Activated naive CD8-positive, alpha-beta T cell treated with anti-CD3 and anti-CD28 coated beads, Interleukin-2, amount 10 ng/mL, durations not matched to agents 7 days and 5 days (primary cell): ENCODE measurements at regions not wholly inside any gene's neighbourhood (a gene's known extent, or its start where the extent isn't known, plus 50 kb on each side); places are given as distances from the start of the nearest gene placed in this dataset.
A peak's percentile ranks its signal among the peaks of the same experiment; 100 is the strongest.

ENCODE experiments used
- ATAC-seq: fragments of 150-1000 bp; cut with Tn5 transposase; one replicate; pipeline ENCODE4 v1.10.0; 2021; ENCODE audit warnings: low read depth, moderate library complexity
- POLR2A ChIA-PET: fragments of 350-600 bp; sonication (Branson Sonifier 250); formaldehyde crosslinking; loops from one replicate; lab custom pipeline; 2021; ENCODE audit warnings: antibody characterized with exemption; lab: Charles Lee
- DNase-seq: peaks from one replicate; pipeline ENCODE4 v3.0.0; 2021
- H3K27ac Mint-ChIP-seq: one replicate; pipeline ENCODE4 v1.8.0; 2022; ENCODE audit warnings: mild to moderate bottlenecking, mixed read lengths
- H3K27me3 Mint-ChIP-seq: one replicate; pipeline ENCODE4 v1.8.0; 2022; ENCODE audit warnings: mild to moderate bottlenecking, moderate library complexity, mixed read lengths
- H3K36me3 Mint-ChIP-seq: one replicate; pipeline ENCODE4 v1.8.0; 2021; ENCODE audit warnings: mild to moderate bottlenecking, mixed read lengths
- H3K4me1 Mint-ChIP-seq: one replicate; pipeline ENCODE4 v1.8.0; 2021; ENCODE audit warnings: mixed read lengths
- H3K4me3 Mint-ChIP-seq: one replicate; pipeline ENCODE4 v1.8.0; 2022; ENCODE audit warnings: mild to moderate bottlenecking, moderate library complexity, mixed read lengths
- H3K9me3 Mint-ChIP-seq: one replicate; pipeline ENCODE4 v1.8.0; 2021; ENCODE audit warnings: mixed read lengths

DNA sequence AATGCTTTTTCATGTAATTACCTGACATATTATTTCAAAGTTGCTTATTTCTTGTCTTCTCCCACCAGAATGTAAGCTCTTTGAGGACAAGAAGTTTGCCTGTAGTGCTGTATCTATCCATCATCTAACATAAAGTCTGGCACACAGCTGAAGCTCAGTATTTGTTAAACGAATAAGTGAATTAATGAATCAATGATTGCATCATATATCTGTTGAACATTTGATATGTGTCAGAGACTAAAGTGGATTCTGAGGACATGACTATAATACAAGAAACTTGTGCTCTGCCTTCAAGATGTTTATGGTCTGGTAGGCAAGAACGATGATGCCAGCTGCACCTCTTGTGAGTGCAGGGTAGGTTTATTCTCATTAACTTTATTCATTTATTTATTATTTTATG lies 115.4 kb upstream of the SCAF11 start:
- H3K9me3 Mint-ChIP-seq = peaks cover 3% of the 10 kb centered on the region

DNA sequence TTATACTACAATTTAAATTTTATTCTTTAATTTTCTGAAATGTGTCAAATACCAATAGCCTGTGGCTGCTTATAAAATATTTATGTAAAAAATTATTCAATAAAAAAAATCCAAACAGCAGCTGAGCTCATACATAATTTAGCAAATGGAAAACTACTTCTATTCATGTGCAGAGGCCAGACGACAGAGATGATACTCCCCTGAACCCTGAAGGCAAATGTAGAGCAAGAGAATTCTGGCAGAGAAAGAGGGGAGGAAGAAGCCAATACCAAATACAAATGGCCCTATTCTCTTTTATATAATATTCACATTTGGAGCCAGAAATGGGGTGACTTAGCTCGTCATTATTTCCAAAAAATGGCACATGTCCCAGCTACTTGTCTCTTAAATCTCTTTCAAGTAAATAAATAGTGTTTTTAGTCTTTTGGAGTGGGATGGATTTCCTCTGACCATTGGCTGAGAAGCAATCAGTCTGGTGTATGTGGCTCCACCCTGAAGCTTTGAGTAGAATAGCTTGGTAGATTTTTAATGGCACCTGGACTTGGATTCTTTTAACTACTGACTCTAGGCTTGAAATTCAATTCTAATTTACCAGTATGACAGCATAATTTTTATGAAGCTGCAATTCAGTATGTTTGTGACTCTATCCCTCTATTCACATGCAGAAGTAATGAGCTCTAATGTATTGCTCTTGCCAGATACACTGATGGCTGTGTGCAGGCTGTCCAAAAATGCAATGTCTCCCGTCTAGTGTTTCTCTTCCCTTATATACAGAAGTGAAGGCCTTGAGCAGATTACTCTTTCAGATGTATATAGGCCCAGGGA lies 113.4 kb upstream of the SCAF11 start:
- no peaks in the 10 kb centered on the region for H3K27me3 Mint-ChIP-seq
- H3K27ac Mint-ChIP-seq = no peak overlapping the region
- H3K9me3 Mint-ChIP-seq = peaks cover 6% of the 10 kb centered on the region
- ATAC-seq = no peak
- H3K36me3 Mint-ChIP-seq = no peaks in the 10 kb centered on the region
- no peak for DNase-seq
- POLR2A ChIA-PET = no interaction called here
- H3K4me3 Mint-ChIP-seq = no peak overlapping the region
- H3K4me1 Mint-ChIP-seq = peaks cover 3% of the 10 kb centered on the region

More for the DNA sequence above, 115.4 kb upstream of the SCAF11 start:
- Mint-ChIP-seq H3K36me3 (no peaks in the 10 kb centered on the region), H3K27ac (no peak overlapping the region), H3K27me3 (no peaks in the 10 kb centered on the region), H3K4me1 (peaks cover 3% of the 10 kb centered on the region), H3K4me3 (no peak overlapping the region)
- no peak for ATAC-seq
- POLR2A ChIA-PET = no interaction called here
- no peak for DNase-seq

DNA sequence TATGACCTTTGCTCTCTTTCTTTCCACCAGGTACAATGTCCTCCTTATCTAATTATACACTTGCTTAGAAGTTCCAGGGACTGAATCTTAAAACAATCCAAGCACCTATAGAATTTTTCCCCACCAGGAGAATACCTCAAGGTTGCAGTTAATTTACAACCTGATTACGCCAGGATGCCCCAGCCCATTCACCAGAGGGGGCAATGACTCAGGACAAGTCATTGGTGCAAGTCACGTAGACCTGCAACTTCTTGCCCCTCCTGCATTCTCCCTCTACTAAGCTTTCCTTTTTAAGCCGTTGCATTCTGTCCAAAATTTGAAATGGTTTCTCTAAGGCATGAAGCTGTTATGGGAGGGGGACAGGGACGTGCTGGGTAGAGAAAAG lies 111.1 kb upstream of the SCAF11 start:
- H3K27ac Mint-ChIP-seq = no peak overlapping the region
- H3K36me3 Mint-ChIP-seq = no peaks in the 10 kb centered on the region
- ATAC-seq (no peak), DNase-seq (no peak)
- H3K4me1 Mint-ChIP-seq = no peaks in the 10 kb centered on the region
- peaks cover 3% of the 10 kb centered on the region for H3K9me3 Mint-ChIP-seq
- POLR2A ChIA-PET = no interaction called here
- peaks cover 6% of the 10 kb centered on the region for H3K27me3 Mint-ChIP-seq
- H3K4me3 Mint-ChIP-seq = no peak overlapping the region

DNA sequence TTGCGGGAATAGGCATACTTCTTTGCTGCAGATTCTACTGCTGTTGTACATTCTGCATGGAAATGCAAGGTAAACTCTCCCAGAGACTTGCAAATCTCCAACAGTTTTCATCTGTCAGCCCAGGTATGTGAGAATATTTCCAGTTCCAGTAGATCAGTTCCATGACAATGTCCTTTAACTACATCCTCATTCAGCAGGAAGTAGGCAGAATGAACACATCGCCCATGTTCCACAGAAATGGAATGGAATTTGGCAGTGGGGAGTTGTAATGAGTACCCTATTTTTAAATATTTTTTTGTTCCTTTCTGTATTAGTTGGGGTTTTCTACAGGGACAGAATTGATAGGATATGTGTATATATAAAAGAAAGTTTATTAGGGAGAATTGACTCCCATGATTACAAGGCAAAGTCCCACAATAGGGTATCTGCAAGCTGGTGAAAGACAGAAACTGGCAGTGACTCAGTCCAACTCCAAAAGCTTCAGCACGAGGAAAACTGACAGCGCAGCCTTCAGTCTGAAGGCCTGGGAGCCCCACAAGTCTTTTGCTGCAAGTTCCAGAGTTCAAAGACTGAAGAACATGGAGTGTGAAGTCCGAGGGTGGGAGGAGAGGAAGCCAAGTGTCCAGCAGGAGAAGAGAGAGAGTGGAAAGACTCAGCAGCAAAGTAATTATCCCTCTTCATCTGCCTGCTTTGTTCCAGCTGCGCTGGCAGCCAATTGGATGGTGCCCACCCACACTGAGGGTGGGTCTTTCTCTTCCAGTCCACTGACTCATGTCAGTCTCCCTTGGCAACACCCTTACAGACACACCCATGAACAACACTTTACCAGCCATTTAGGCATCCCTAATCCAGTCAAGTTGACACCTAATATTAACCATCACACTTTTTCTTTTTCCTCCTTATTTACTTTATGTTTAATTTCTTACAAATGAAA lies 110.4 kb upstream of the SCAF11 start:
- H3K4me3 Mint-ChIP-seq = no peak overlapping the region
- H3K27me3 Mint-ChIP-seq = peaks cover 8% of the 10 kb centered on the region
- no peaks in the 10 kb centered on the region for H3K4me1 Mint-ChIP-seq
- ATAC-seq (no peak), DNase-seq (no peak)
- no peak overlapping the region for H3K27ac Mint-ChIP-seq
- peaks cover 5% of the 10 kb centered on the region for H3K9me3 Mint-ChIP-seq
- POLR2A ChIA-PET = no interaction called here
- H3K36me3 Mint-ChIP-seq = peaks cover 2% of the 10 kb centered on the region

DNA sequence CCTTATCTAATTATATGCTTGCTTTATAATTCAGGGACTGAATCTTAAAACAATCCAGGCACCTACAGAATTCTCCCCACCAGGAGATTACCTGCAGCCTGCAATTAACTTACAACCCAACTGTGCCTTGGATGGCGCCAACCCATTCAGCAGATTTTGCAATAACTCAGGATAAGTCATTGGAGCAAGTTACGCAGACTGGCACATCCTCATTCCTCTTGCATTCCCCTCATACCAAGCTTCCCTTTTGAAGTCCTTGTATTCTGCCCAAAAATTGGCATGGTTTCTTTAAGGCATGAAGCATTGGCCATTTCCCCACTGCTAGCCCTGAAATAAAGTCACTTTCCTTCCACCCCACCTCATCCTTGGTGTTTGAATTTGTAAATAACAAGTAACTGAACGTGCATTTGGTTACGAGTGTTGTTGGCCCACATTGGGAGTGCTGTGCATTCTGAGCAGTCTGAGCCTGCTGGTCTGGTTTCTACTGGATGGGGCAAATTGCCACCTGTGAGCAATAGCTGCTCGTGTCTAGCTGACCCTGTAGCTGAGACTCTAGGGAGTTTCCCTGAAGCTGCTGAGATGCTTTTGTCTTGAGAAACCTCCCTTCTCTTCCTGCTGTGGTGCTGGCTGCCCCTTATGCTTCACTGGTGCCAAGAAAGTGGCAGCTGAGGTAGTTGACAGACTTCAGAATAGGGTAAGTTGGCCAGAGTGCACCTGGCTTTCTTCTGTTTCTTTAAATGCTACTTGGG lies 99.2 kb upstream of the SCAF11 start:
- DNase-seq = no peak
- ATAC-seq = no peak
- Mint-ChIP-seq H3K36me3 (peaks cover 2% of the 10 kb centered on the region), H3K4me3 (no peak overlapping the region), H3K9me3 (peaks cover 18% of the 10 kb centered on the region), H3K27me3 (peaks cover 2% of the 10 kb centered on the region), H3K27ac (no peak overlapping the region), H3K4me1 (no peaks in the 10 kb centered on the region)
- POLR2A ChIA-PET = no interaction called here

DNA sequence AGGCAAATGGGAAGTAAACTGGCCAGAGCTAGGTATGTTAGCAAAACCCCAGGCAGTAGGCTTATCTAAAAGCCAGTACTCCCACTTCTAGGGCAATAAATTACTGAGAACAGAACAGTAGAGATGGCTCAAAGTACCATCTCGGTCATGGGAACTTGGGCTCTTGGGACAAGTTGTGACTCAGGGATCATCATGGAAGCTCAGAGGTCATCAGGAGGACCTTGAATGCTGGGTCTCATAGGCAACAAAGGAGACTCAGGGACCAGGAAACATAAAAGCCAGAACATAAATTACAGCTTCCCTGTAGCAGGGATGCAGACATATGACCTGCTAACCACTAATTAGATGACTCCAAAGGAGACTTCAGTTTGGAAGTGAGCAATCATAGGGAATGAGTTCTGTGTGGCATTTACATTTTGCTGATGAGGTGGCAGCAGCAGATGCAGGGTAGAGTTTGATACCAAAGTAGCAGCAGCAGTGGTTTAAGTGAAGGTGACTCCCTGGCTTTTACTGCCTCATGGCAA lies 97.6 kb upstream of the SCAF11 start:
- H3K36me3 Mint-ChIP-seq = peaks cover 3% of the 10 kb centered on the region
- peaks cover 21% of the 10 kb centered on the region for H3K9me3 Mint-ChIP-seq
- H3K4me3 Mint-ChIP-seq = no peak overlapping the region
- DNase-seq (no peak), ATAC-seq (no peak)
- POLR2A ChIA-PET = no interaction called here
- no peak overlapping the region for H3K27ac Mint-ChIP-seq
- H3K4me1 Mint-ChIP-seq = no peaks in the 10 kb centered on the region
- peaks cover 2% of the 10 kb centered on the region for H3K27me3 Mint-ChIP-seq

DNA sequence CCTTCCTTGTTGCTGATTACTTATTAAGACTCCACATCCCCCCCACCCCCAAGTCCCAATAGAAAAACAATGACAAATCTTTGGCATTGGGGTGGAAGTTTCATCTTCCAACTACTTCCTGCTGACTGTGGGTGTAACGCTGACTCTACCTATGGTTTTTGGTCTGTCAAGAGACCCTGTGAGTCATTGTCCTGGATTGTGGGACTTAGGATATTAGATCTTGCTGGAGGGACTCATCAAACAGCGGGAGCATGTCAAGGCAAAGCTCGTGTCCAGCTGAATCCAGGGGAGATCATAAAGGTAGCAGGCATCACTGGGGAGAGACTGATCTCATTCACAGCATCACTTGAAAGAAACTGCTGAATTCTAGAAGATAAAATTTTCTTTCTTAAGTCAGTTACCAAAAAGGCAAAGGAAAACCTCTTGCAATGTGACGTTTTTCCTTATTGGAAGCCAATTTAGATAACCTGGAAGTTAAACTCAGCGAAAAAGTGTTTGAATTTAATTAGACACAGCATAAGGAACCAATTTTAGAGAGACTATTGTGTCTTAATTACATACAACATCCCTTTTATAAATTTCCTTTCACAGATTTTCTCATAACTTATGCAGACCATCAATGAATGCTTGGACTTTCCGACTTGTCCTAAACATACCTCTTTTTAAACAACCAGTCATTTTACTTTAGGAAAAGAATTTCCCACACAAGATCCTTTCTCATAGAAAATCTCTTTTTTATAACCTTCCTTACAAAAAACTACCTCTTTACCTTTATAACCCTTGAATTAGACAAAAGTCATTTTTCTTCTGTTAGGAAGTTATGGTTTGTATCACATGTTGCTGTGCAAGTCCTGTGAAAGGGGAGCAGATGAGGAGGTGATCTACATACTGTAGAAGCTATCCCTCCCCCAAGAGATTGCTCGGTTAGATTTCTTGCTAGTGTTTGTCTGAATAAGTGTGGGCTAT lies 94.6 kb upstream of the SCAF11 start:
- no peak overlapping the region for H3K4me3 Mint-ChIP-seq
- no peaks in the 10 kb centered on the region for H3K4me1 Mint-ChIP-seq
- peaks cover 3% of the 10 kb centered on the region for H3K36me3 Mint-ChIP-seq
- H3K27me3 Mint-ChIP-seq = peaks cover 2% of the 10 kb centered on the region
- no peak overlapping the region for H3K27ac Mint-ChIP-seq
- POLR2A ChIA-PET = no interaction called here
- ATAC-seq (no peak), DNase-seq (no peak)
- peaks cover 15% of the 10 kb centered on the region for H3K9me3 Mint-ChIP-seq

DNA sequence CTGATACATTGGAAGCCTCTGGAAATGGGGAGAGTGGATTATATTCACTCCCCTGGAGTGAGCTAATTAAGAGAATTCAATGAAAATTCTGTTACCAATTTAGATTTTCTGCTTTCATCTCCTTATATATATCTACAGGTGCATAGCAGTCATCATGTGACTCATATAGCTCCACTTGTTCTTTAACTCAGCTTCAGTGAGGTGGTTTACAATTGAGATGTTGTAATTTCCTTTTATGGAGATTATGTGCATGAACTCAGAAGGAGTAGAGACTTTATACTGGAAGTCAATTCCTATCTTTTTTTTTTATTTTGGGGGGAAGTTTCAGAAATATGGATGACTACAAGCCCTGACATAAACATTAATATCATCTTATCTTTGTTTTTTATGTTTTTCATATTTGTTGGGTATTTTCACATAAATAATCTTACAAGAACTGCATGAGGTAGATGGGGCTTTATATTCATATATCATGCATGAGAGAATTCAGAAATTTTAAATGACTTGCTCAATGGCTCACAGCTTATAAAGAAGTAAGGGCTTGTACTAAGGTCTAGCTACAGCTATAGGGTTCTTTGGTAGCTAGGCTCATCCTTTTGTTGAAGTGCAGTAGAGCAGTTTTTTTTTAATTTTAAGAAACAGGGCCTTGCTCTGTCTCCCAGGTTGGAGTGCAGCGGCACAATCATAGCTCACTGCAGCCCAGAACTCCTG lies 92.3 kb upstream of the SCAF11 start:
- H3K9me3 Mint-ChIP-seq = peaks cover 21% of the 10 kb centered on the region
- peaks cover 3% of the 10 kb centered on the region for H3K36me3 Mint-ChIP-seq
- ATAC-seq = no peak
- H3K4me3 Mint-ChIP-seq = no peak overlapping the region
- no peaks in the 10 kb centered on the region for H3K27me3 Mint-ChIP-seq
- no peaks in the 10 kb centered on the region for H3K4me1 Mint-ChIP-seq
- POLR2A ChIA-PET = no interaction called here
- no peak overlapping the region for H3K27ac Mint-ChIP-seq
- no peak for DNase-seq

DNA sequence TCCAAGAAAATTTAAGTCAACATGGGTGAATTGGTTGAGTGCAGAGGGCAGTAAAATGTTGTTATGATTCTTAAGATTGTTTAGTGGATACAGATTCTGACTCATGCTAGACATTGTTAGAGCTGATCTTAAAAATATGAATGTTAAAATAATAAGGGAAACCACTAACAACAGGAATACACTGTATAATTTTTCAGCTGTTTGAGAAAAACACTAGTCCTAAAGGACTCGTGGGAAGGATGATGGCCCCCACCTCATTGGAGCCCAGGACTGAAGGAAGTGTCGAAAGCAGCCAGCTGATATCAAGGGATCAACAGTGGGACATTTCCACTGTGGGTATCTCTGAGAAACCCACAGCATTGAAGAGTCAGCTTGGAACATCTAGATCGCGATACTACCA lies 82.9 kb upstream of the SCAF11 start:
- Mint-ChIP-seq H3K27me3 (peaks cover 8% of the 10 kb centered on the region), H3K27ac (no peak overlapping the region), H3K4me1 (peaks cover 12% of the 10 kb centered on the region), H3K4me3 (no peak overlapping the region), H3K9me3 (peaks cover 2% of the 10 kb centered on the region), H3K36me3 (no peaks in the 10 kb centered on the region)
- ATAC-seq (no peak), DNase-seq (no peak)
- POLR2A ChIA-PET = no interaction called here

DNA sequence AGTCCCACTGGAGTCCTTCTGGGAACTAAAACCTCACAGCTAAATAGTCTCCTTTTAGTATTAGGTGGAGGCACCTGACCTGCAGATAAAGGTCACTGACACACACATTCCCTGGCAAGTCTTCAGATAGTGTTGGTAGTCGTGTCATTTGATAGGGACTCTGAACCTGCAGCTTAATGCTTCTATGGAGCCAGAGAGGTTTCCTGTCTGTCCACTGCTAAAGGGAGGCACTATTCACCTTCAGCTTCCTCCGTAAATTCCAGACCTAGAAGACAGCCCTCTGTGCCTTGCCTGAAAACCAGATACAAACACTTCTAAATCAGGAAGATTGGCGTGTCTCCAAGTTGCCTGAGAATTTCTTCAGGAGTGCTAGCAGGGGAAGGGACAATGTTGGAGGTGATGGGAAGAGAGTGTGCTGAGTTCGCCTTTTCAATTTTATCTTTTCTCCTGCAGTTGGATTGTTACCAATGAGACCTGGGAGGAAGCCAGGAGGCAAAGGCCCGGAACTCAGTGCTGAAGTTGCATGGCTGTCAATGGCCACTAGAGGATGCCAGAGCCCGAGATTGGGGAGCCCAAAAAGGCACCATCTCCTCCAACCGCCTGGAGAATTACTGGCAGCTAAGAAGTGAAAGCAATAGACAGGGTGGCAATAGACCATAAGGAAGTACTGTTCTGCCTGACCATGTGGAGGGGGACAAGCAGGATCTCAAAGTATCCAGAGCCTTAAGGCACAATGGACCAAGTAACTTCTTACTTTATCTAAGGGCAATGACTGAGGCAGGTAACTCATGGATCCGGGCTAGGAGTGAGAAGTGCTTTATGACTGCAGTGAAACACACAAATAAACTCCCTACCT lies 81.6 kb upstream of the SCAF11 start:
- POLR2A ChIA-PET = no interaction called here
- H3K9me3 Mint-ChIP-seq = no peaks in the 10 kb centered on the region
- H3K27me3 Mint-ChIP-seq = peaks cover 8% of the 10 kb centered on the region
- H3K27ac Mint-ChIP-seq = no peak overlapping the region
- no peaks in the 10 kb centered on the region for H3K36me3 Mint-ChIP-seq
- peaks cover 12% of the 10 kb centered on the region for H3K4me1 Mint-ChIP-seq
- DNase-seq (peak; percentile 57), ATAC-seq (peak; percentile 90)
- H3K4me3 Mint-ChIP-seq = no peak overlapping the region

DNA sequence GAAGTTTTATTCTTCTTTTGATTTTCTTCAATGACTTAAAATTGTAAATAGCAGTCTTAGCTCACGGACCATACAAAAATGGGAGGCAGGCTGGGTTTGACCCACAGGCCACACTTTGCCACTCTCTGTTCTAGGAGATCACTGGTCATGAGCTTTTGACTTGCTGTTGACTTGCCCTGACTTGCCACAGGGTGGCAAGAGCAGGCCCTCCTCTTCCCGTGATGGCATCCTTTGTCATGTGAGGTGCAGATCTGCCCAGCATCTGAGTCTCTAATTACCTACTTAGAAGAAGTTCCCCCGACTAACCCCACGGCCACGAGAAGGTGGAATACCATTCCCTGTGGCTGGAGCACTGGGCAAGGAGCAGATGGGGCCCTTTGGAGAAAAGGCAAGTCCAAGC lies 81.0 kb upstream of the SCAF11 start:
- ATAC-seq = no peak
- POLR2A ChIA-PET = no interaction called here
- H3K27me3 Mint-ChIP-seq = peaks cover 3% of the 10 kb centered on the region

More for the DNA sequence above, 81.0 kb upstream of the SCAF11 start:
- no peaks in the 10 kb centered on the region for H3K9me3 Mint-ChIP-seq
- no peaks in the 10 kb centered on the region for H3K36me3 Mint-ChIP-seq
- H3K4me3 Mint-ChIP-seq = no peak overlapping the region
- no peak for DNase-seq
- no peak overlapping the region for H3K27ac Mint-ChIP-seq
- H3K4me1 Mint-ChIP-seq = peaks cover 12% of the 10 kb centered on the region
